Trophoblast cell (in vitro differentiated cells and primary cell): ENCODE measurements at regions not wholly inside any gene's neighbourhood (a gene's known extent, or its start where the extent isn't known, plus 50 kb on each side); places are given as distances from the start of the nearest gene placed in this dataset.

Experiments
- DNase-seq, 2 donors: peaks; one replicate each; pipeline ENCODE4 v3.0.0-alpha.2; 2016
- H2AFZ ChIP-seq: 2 replicates; pipeline ENCODE4 v1.6.1; 2013; ENCODE audit warnings: low read length, moderate library complexity, mild to moderate bottlenecking; ENCODE audit not compliant: insufficient read depth, poor library complexity
- H2AK5ac ChIP-seq: 2 replicates; pipeline ENCODE4 v1.6.1; 2013; ENCODE audit warnings: mild to moderate bottlenecking, low read length
- H2BK120ac ChIP-seq: 2 replicates; pipeline ENCODE4 v1.6.1; 2013; ENCODE audit warnings: low read length, mild to moderate bottlenecking, moderate library complexity; ENCODE audit not compliant: insufficient read depth, poor library complexity
- H2BK12ac ChIP-seq: 2 replicates; pipeline ENCODE4 v1.6.1; 2013; ENCODE audit warnings: mild to moderate bottlenecking, low read length, moderate library complexity
- H2BK5ac ChIP-seq: 2 replicates; pipeline ENCODE4 v1.6.1; 2013; ENCODE audit warnings: low read length, low read depth, moderate library complexity, mild to moderate bottlenecking; ENCODE audit not compliant: poor library complexity
- H3K14ac ChIP-seq: 2 replicates; pipeline ENCODE4 v1.6.1; 2013; ENCODE audit warnings: mild to moderate bottlenecking, low read length
- H3K18ac ChIP-seq: 2 replicates; pipeline ENCODE4 v1.6.1; 2013; ENCODE audit warnings: mild to moderate bottlenecking, low read length
- H3K23ac ChIP-seq: 2 replicates; pipeline ENCODE4 v1.6.1; 2013; ENCODE audit warnings: low read length
- H3K27ac ChIP-seq: 2 replicates; pipeline ENCODE4 v1.5.1; 2013; ENCODE audit warnings: low read depth, mild to moderate bottlenecking, inconsistent platforms, low read length, moderate library complexity
- H3K27me3 ChIP-seq: 2 replicates; pipeline ENCODE4 v1.6.1; 2013; ENCODE audit warnings: inconsistent platforms, mild to moderate bottlenecking, low read length, moderate library complexity; ENCODE audit not compliant: insufficient read depth
- H3K36me3 ChIP-seq, 2 experiments: 1 replicate in 1 of 2; 2 replicates in 1 of 2; pipeline ENCODE4 v1.6.1; 2013; ENCODE audit warnings: low read length in 2 of 2, mild to moderate bottlenecking in 2 of 2, moderate library complexity in 1 of 2; ENCODE audit not compliant: insufficient read depth in 2 of 2, control insufficient read depth in 1 of 2
- H3K4ac ChIP-seq: 2 replicates; pipeline ENCODE4 v1.6.1; 2013; ENCODE audit warnings: low read depth, mild to moderate bottlenecking, low read length, moderate library complexity
- H3K4me1 ChIP-seq, 2 experiments: 1 replicate in 1 of 2; 2 replicates in 1 of 2; pipeline ENCODE4 v1.6.1; 2013; ENCODE audit warnings: low read length in 2 of 2, mild to moderate bottlenecking in 2 of 2, moderate library complexity in 1 of 2; ENCODE audit not compliant: insufficient read depth in 2 of 2, control insufficient read depth in 1 of 2
- H3K4me2 ChIP-seq: 2 replicates; pipeline ENCODE4 v1.6.1; 2013; ENCODE audit warnings: inconsistent platforms, mild to moderate bottlenecking, low read length, moderate library complexity
- H3K4me3 ChIP-seq: 2 replicates; pipeline ENCODE4 v1.5.1; 2013; ENCODE audit warnings: mild to moderate bottlenecking, low read depth, low read length, inconsistent platforms
- H3K79me1 ChIP-seq: one replicate; pipeline ENCODE4 v1.6.1; 2013; ENCODE audit warnings: low read length
- H3K79me2 ChIP-seq: 2 replicates; pipeline ENCODE4 v1.6.1; 2013; ENCODE audit warnings: low read length, mild to moderate bottlenecking; ENCODE audit not compliant: control insufficient read depth, insufficient read depth, poor library complexity
- H3K9ac ChIP-seq: 2 replicates; pipeline ENCODE4 v1.6.1; 2013; ENCODE audit warnings: mild to moderate bottlenecking, low read length
- H3K9me3 ChIP-seq: 2 replicates; pipeline ENCODE4 v1.6.1; 2013; ENCODE audit warnings: low read depth, mild to moderate bottlenecking, control low read depth, inconsistent platforms, low read length; ENCODE audit not compliant: insufficient read depth
- H4K12ac ChIP-seq: 2 replicates; pipeline ENCODE4 v1.6.1; 2013; ENCODE audit warnings: low read depth, mild to moderate bottlenecking, low read length, moderate library complexity
- H4K8ac ChIP-seq: 2 replicates; pipeline ENCODE4 v1.6.1; 2013; ENCODE audit warnings: low read depth, mild to moderate bottlenecking, low read length, moderate library complexity
- H4K91ac ChIP-seq: one replicate; pipeline ENCODE4 v1.6.1; 2013; ENCODE audit warnings: low read depth, mild to moderate bottlenecking, low read length, moderate library complexity
- WGBS: extraction: QIAGEN DNeasy Blood & Tissue Kit; methylation state at CpG from one replicate; pipeline ENCODE4 v1.1.7; 2013; ENCODE audit warnings: missing lambda C conversion rate; ENCODE audit not compliant: insufficient read length, insufficient coverage; ENCODE audit errors: extremely low coverage; 5-methylcytosine and 5-hydroxymethylcytosine counted together

- Histone ChIP-seq H3K27ac (no peak overlapping the region), H3K9me3 (peaks cover 24% of the 10 kb centered on the region), H3K4ac (no peak overlapping the region), H3K27me3 (no peaks in the 10 kb centered on the region), H3K4me1 (no peaks in the 10 kb centered on the region), H3K18ac (no peak overlapping the region), H3K79me2 (no peaks in the 10 kb centered on the region), H2BK120ac (no peak overlapping the region), H2AFZ (no peak overlapping the region), H2AK5ac (no peak overlapping the region), H4K8ac (no peak overlapping the region), H4K91ac (no peak overlapping the region), H2BK12ac (no peak overlapping the region), H3K23ac (no peak overlapping the region), H4K12ac (no peak overlapping the region), H3K4me3 (no peak overlapping the region), H3K4me2 (no peak overlapping the region), H3K36me3 (no peaks in the 10 kb centered on the region), H3K79me1 (no peaks in the 10 kb centered on the region), H2BK5ac (no peak overlapping the region), H3K14ac (no peak overlapping the region), H3K9ac (no peak overlapping the region)
- WGBS, result no CpG with 5 or more reads among the region's 16 CpGs
- DNase-seq, result no peak
Observed at GRCh38 chr22:48850658-48851287, 976.9 kb downstream of the BRD1 start.

- H2AK5ac ChIP-seq, result no peak overlapping the region
- no peak overlapping the region for H3K14ac ChIP-seq
- peaks cover 21% of the 10 kb centered on the region for H3K9me3 ChIP-seq
- H4K8ac ChIP-seq, result no peak overlapping the region
- H4K91ac ChIP-seq, result no peak overlapping the region
- H3K4ac ChIP-seq, result no peak overlapping the region
- H3K79me1 ChIP-seq, result no peaks in the 10 kb centered on the region
- no peak overlapping the region for H2AFZ ChIP-seq
- WGBS, result no CpG with 5 or more reads among the region's 13 CpGs
- no peaks in the 10 kb centered on the region for H3K79me2 ChIP-seq
- no peak overlapping the region for H3K18ac ChIP-seq
- H2BK5ac ChIP-seq, result no peak overlapping the region
- no peaks in the 10 kb centered on the region for H3K4me1 ChIP-seq
- no peak overlapping the region for H4K12ac ChIP-seq
- H3K27ac ChIP-seq, result no peak overlapping the region
- DNase-seq, result no peak
- no peak overlapping the region for H2BK120ac ChIP-seq
- no peak overlapping the region for H3K4me2 ChIP-seq
- no peak overlapping the region for H2BK12ac ChIP-seq
- H3K9ac ChIP-seq, result no peak overlapping the region
- no peak overlapping the region for H3K23ac ChIP-seq
- no peaks in the 10 kb centered on the region for H3K36me3 ChIP-seq
- no peaks in the 10 kb centered on the region for H3K27me3 ChIP-seq
- no peak overlapping the region for H3K4me3 ChIP-seq
Observed at GRCh38 chr22:48849963-48850657, 977.6 kb downstream of the BRD1 start.

GRCh38 chr22:48849219-48849912 is 978.3 kb downstream of the BRD1 start:
- H3K9ac ChIP-seq, result no peak overlapping the region
- H3K18ac ChIP-seq, result no peak overlapping the region
- no peak overlapping the region for H3K23ac ChIP-seq
- no peaks in the 10 kb centered on the region for H3K27me3 ChIP-seq
- H4K12ac ChIP-seq, result no peak overlapping the region
- H3K9me3 ChIP-seq, result peaks cover 21% of the 10 kb centered on the region
- no peaks in the 10 kb centered on the region for H3K79me1 ChIP-seq
- no peaks in the 10 kb centered on the region for H3K36me3 ChIP-seq
- no peak overlapping the region for H2BK120ac ChIP-seq
- H2AFZ ChIP-seq, result no peak overlapping the region
- no peak overlapping the region for H3K4ac ChIP-seq
- no peak overlapping the region for H3K14ac ChIP-seq
- H3K4me1 ChIP-seq, result no peaks in the 10 kb centered on the region
- no peak overlapping the region for H2BK5ac ChIP-seq
- no peak overlapping the region for H2AK5ac ChIP-seq
- no peak for DNase-seq
- H3K79me2 ChIP-seq, result no peaks in the 10 kb centered on the region
- H3K4me3 ChIP-seq, result no peak overlapping the region
- 100% methylated on average over 1 of the region's 8 CpGs for WGBS
- H3K27ac ChIP-seq, result no peak overlapping the region
- H4K8ac ChIP-seq, result no peak overlapping the region
- no peak overlapping the region for H3K4me2 ChIP-seq
- no peak overlapping the region for H4K91ac ChIP-seq
- no peak overlapping the region for H2BK12ac ChIP-seq

GRCh38 chr22:48846200-48846599 is 981.5 kb downstream of the BRD1 start:
- WGBS, result no CpG with 5 or more reads among the region's 5 CpGs

More at GRCh38 chr22:48846200-48846599, 981.5 kb downstream of the BRD1 start:
- Histone ChIP-seq H3K4me2 (no peak overlapping the region), H2BK5ac (no peak overlapping the region), H4K12ac (no peak overlapping the region), H3K79me2 (no peaks in the 10 kb centered on the region), H2AK5ac (no peak overlapping the region), H2BK12ac (no peak overlapping the region), H4K8ac (no peak overlapping the region), H3K9me3 (peaks cover 6% of the 10 kb centered on the region), H3K4me3 (no peak overlapping the region), H3K4ac (no peak overlapping the region), H3K18ac (no peak overlapping the region), H3K9ac (no peak overlapping the region), H3K4me1 (no peaks in the 10 kb centered on the region), H3K23ac (no peak overlapping the region), H3K27me3 (no peaks in the 10 kb centered on the region), H3K79me1 (no peaks in the 10 kb centered on the region), H4K91ac (no peak overlapping the region), H3K14ac (no peak overlapping the region), H3K27ac (no peak overlapping the region), H2BK120ac (no peak overlapping the region), H3K36me3 (no peaks in the 10 kb centered on the region), H2AFZ (no peak overlapping the region)
- no peak for DNase-seq
